DND-41 (cell line): ENCODE measurements at regions not wholly inside any gene's neighbourhood (a gene's known extent, or its start where the extent isn't known, plus 50 kb on each side); places are given as distances from the start of the nearest gene placed in this dataset.

Source experiments
- ATAC-seq: fragments of 200-7000 bp; cut with Tn5 transposase; 3 replicates; pipeline ENCODE4 v1.9.1; 2021; ENCODE audit warnings: low read depth; ENCODE audit not compliant: insufficient read depth
- DNase-seq: peaks from one replicate; pipeline ENCODE4 v3.0.0-alpha.2; 2020
- H2AFZ ChIP-seq: 2 replicates; pipeline ENCODE4 v1.6.0; 2012; ENCODE audit warnings: low read depth, low read length
- H3K27ac ChIP-seq: 2 replicates; pipeline ENCODE4 v1.5.1; 2012; ENCODE audit warnings: low read length, inconsistent platforms
- H3K27me3 ChIP-seq: fragments of 200-600 bp; sonication (generic); 2 replicates; pipeline ENCODE4 v1.6.0; 2012; ENCODE audit warnings: low read length, mild to moderate bottlenecking, inconsistent platforms; ENCODE audit not compliant: insufficient read depth, poor library complexity
- H3K36me3 ChIP-seq: 2 replicates; pipeline ENCODE4 v1.5.1; 2012; ENCODE audit warnings: low read length, inconsistent platforms; ENCODE audit not compliant: insufficient read depth
- H3K4me1 ChIP-seq: 2 replicates; pipeline ENCODE4 v1.5.1; 2012; ENCODE audit warnings: mild to moderate bottlenecking, low read length; ENCODE audit not compliant: insufficient read depth
- H3K4me2 ChIP-seq: 2 replicates; pipeline ENCODE4 v1.6.0; 2012; ENCODE audit warnings: mild to moderate bottlenecking, moderate library complexity, low read length, inconsistent platforms; ENCODE audit not compliant: insufficient read depth
- H3K4me3 ChIP-seq, 2 experiments: fragments of 200-600 bp in 1 of 2; shearing (Covaris generic) in 1 of 2; 2 replicates each; pipeline ENCODE4 v1.5.1; 2012 to 2016; ENCODE audit warnings: inconsistent platforms in 2 of 2, low read length in 2 of 2, mild to moderate bottlenecking in 2 of 2, low read depth in 1 of 2, moderate library complexity in 1 of 2
- H3K79me2 ChIP-seq: 2 replicates; pipeline ENCODE4 v1.6.0; 2012; ENCODE audit warnings: low read length, inconsistent platforms; ENCODE audit not compliant: insufficient read depth
- H3K9ac ChIP-seq: 2 replicates; pipeline ENCODE4 v1.6.0; 2012; ENCODE audit warnings: low read depth, mild to moderate bottlenecking, inconsistent platforms, low read length, moderate library complexity
- H3K9me3 ChIP-seq: 2 replicates; pipeline ENCODE4 v1.5.1; 2012; ENCODE audit warnings: low read length, moderate library complexity, mild to moderate bottlenecking, inconsistent platforms; ENCODE audit not compliant: insufficient read depth, severe bottlenecking
- H4K20me1 ChIP-seq: 2 replicates; pipeline ENCODE4 v1.6.0; 2012; ENCODE audit warnings: low read length; ENCODE audit not compliant: insufficient read depth
- EZH2 ChIP-seq: IDR thresholded peaks from 3 replicates; pipeline ENCODE4 v1.6.1; 2012; ENCODE audit warnings: borderline replicate concordance, low read depth, mild to moderate bottlenecking, moderate library complexity, low read length, inconsistent platforms; ENCODE audit not compliant: severe bottlenecking
- TF ChIP-seq, protein P1 (sequence below): IDR thresholded peaks from 2 replicates; pipeline ENCODE4 v1.5.1; 2012; ENCODE audit warnings: borderline replicate concordance, low read length, moderate library complexity, mild to moderate bottlenecking; ENCODE audit not compliant: poor library complexity, severe bottlenecking; ENCODE audit errors: extremely low read depth

DNA sequence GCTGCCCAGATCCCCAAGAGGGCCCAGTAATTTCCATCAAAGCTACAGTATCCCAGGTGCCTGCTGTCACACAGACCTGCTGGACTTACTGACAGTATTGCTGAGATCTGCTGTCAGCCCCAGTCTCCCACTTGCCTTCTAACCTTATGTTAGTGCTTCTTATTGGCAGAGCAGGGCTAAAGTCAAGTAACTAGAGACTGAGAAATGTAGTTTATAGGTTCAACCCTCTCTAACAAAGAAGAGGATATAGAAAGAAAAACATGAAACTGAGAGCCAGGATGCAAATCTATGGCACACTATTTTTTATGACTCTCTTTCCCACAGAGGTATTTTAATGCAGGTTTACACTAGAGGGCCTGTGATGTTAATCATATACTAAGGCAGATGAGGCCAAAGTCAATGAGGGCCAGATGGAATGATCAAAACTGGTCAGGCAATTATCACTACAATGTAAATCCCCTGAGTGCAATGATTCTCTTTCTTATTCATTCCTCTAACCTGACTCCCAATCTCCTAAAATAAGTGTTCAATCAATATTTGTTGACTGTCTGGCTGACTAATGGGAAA is 781.9 kb downstream of the VRK1 start:
- Histone ChIP-seq H3K36me3 (no peaks in the 10 kb centered on the region), H3K4me2 (no peak overlapping the region), H3K4me3 (no peak overlapping the region), H4K20me1 (no peaks in the 10 kb centered on the region), H3K9me3 (no peaks in the 10 kb centered on the region), H3K27ac (no peak overlapping the region), H3K4me1 (no peaks in the 10 kb centered on the region), H2AFZ (no peak overlapping the region), H3K27me3 (no peaks in the 10 kb centered on the region), H3K79me2 (no peaks in the 10 kb centered on the region), H3K9ac (no peak overlapping the region)
- ATAC-seq (no peak), DNase-seq (no peak)
- TF ChIP-seq EZH2 = no peak
- TF ChIP-seq, protein P1, sequence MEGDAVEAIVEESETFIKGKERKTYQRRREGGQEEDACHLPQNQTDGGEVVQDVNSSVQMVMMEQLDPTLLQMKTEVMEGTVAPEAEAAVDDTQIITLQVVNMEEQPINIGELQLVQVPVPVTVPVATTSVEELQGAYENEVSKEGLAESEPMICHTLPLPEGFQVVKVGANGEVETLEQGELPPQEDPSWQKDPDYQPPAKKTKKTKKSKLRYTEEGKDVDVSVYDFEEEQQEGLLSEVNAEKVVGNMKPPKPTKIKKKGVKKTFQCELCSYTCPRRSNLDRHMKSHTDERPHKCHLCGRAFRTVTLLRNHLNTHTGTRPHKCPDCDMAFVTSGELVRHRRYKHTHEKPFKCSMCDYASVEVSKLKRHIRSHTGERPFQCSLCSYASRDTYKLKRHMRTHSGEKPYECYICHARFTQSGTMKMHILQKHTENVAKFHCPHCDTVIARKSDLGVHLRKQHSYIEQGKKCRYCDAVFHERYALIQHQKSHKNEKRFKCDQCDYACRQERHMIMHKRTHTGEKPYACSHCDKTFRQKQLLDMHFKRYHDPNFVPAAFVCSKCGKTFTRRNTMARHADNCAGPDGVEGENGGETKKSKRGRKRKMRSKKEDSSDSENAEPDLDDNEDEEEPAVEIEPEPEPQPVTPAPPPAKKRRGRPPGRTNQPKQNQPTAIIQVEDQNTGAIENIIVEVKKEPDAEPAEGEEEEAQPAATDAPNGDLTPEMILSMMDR = no peak

DNA sequence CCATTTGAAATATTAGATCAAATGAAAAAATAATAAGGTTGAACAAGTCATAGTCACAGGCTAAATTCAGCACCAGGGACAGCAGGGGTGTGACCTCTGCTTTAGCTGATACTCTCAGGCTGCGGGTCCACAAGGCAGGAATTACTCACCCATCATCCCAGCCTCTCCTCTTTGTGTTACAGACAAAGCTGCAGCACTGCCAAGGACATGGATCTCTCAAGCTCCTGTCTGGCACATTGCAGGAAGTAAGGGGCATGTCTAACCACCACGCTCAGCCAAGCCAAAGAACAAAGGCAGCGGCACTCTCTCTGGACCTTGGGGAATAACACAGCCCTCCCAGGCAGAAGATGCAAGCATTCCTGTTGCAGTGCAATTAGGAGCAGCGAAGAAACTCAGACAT is 783.8 kb downstream of the VRK1 start:
- DNase-seq (peak; percentile 48), ATAC-seq (peak; percentile 77)
- Histone ChIP-seq H3K4me1 (no peaks in the 10 kb centered on the region), H3K27me3 (no peaks in the 10 kb centered on the region), H2AFZ (no peak overlapping the region), H3K36me3 (no peaks in the 10 kb centered on the region), H3K9ac (no peak overlapping the region), H4K20me1 (no peaks in the 10 kb centered on the region), H3K79me2 (no peaks in the 10 kb centered on the region), H3K4me3 (no peak overlapping the region), H3K4me2 (no peak overlapping the region), H3K9me3 (no peaks in the 10 kb centered on the region), H3K27ac (no peak overlapping the region)
- TF ChIP-seq, protein P1 = no peak
- TF ChIP-seq EZH2 = no peak

DNA sequence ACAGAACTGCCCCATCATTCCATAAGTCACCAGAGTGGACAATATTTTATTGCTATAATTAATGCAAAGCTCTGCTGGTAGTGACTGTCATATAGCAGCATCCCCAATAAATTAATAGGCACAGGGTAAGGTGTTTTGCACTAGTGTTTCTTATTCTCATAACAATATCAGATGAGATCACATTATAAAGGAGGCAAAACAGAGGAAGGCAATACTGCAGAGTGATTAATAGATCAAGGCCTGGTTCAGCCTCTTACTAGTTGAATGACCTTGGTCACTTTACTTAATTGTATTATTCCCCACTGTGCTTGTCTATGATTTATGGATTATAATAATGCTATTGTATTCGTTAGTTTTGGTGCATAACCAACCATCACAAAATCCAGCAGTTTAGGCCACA is 784.8 kb downstream of the VRK1 start:
- Histone ChIP-seq H3K9ac (no peak overlapping the region), H3K4me2 (no peak overlapping the region), H2AFZ (no peak overlapping the region), H3K4me1 (no peaks in the 10 kb centered on the region), H3K27me3 (no peaks in the 10 kb centered on the region), H3K36me3 (no peaks in the 10 kb centered on the region), H4K20me1 (no peaks in the 10 kb centered on the region), H3K4me3 (no peak overlapping the region), H3K79me2 (no peaks in the 10 kb centered on the region), H3K27ac (no peak overlapping the region), H3K9me3 (no peaks in the 10 kb centered on the region)
- ATAC-seq (no peak), DNase-seq (no peak)
- no peak for TF ChIP-seq EZH2
- TF ChIP-seq, protein P1 = no peak
